H9 (cell line): ENCODE measurements at regions not wholly inside any gene's neighbourhood (a gene's known extent, or its start where the extent isn't known, plus 50 kb on each side); places are given as distances from the start of the nearest gene placed in this dataset.

Experiments
- DNase-seq: peaks from one replicate; pipeline ENCODE4 v3.0.0-alpha.2; 2017
- H2AFZ ChIP-seq: one replicate; pipeline ENCODE4 v1.6.1; 2013; ENCODE audit warnings: mild to moderate bottlenecking, low read length, control low read depth, moderate library complexity
- H2AK5ac ChIP-seq: 2 replicates; pipeline ENCODE4 v1.6.1; 2013; ENCODE audit warnings: low read length, control low read depth, mixed read lengths; ENCODE audit not compliant: insufficient read length
- H2BK120ac ChIP-seq: one replicate; pipeline ENCODE4 v1.6.1; 2013; ENCODE audit warnings: low read depth, mild to moderate bottlenecking, low read length, control low read depth, inconsistent platforms; ENCODE audit not compliant: poor library complexity, severe bottlenecking
- H2BK12ac ChIP-seq: 2 replicates; pipeline ENCODE4 v1.6.1; 2013; ENCODE audit warnings: low read length, control low read depth, mixed read lengths, low read depth; ENCODE audit not compliant: insufficient read length
- H2BK15ac ChIP-seq: 2 replicates; pipeline ENCODE4 v1.6.1; 2013; ENCODE audit warnings: low read depth, low read length, control low read depth
- H2BK20ac ChIP-seq: one replicate; pipeline ENCODE4 v1.6.1; 2013; ENCODE audit warnings: low read depth, mild to moderate bottlenecking, low read length, control low read depth, inconsistent platforms; ENCODE audit not compliant: poor library complexity, severe bottlenecking
- H2BK5ac ChIP-seq: 2 replicates; pipeline ENCODE4 v1.6.1; 2013; ENCODE audit warnings: low read length, control low read depth, mixed read lengths; ENCODE audit not compliant: insufficient read length
- H3K14ac ChIP-seq: 2 replicates; pipeline ENCODE4 v1.6.1; 2013; ENCODE audit warnings: low read length, control low read depth; ENCODE audit not compliant: insufficient read depth
- H3K18ac ChIP-seq: 2 replicates; pipeline ENCODE4 v1.6.1; 2013; ENCODE audit warnings: low read depth, mild to moderate bottlenecking, mixed read lengths, low read length, control low read depth; ENCODE audit not compliant: insufficient read length
- H3K23ac ChIP-seq: 2 replicates; pipeline ENCODE4 v1.6.1; 2013; ENCODE audit warnings: low read length, control low read depth, mixed read lengths, low read depth; ENCODE audit not compliant: insufficient read length
- H3K23me2 ChIP-seq: 2 replicates; pipeline ENCODE4 v1.6.1; 2013; ENCODE audit warnings: low read depth, mild to moderate bottlenecking, mixed read lengths, low read length, control low read depth; ENCODE audit not compliant: insufficient read length, poor library complexity, severe bottlenecking
- H3K27ac ChIP-seq: 2 replicates; pipeline ENCODE4 v1.5.1; 2013; ENCODE audit warnings: low read length, control low read depth, mixed read lengths, low read depth; ENCODE audit not compliant: insufficient read length
- H3K27me3 ChIP-seq: 2 replicates; pipeline ENCODE4 v1.6.1; 2013; ENCODE audit warnings: low read length, control low read depth, inconsistent platforms; ENCODE audit not compliant: insufficient read depth
- H3K4ac ChIP-seq: 2 replicates; pipeline ENCODE4 v1.6.1; 2013; ENCODE audit warnings: low read depth, mild to moderate bottlenecking, control low read depth, inconsistent platforms, low read length, moderate library complexity
- H3K4me1 ChIP-seq: 2 replicates; pipeline ENCODE4 v1.6.1; 2013; ENCODE audit warnings: low read length, control low read depth, inconsistent platforms; ENCODE audit not compliant: insufficient read depth
- H3K4me2 ChIP-seq: 2 replicates; pipeline ENCODE4 v1.6.1; 2013; ENCODE audit warnings: low read length, control low read depth, mixed read lengths; ENCODE audit not compliant: insufficient read length, insufficient read depth
- H3K56ac ChIP-seq: 2 replicates; pipeline ENCODE4 v1.6.1; 2013; ENCODE audit warnings: low read depth, mild to moderate bottlenecking, mixed read lengths, low read length, control low read depth; ENCODE audit not compliant: insufficient read length
- H3K79me1 ChIP-seq: 2 replicates; pipeline ENCODE4 v1.6.1; 2013; ENCODE audit warnings: low read depth, mild to moderate bottlenecking, moderate library complexity, low read length, control low read depth, inconsistent platforms; ENCODE audit not compliant: insufficient read depth, poor library complexity, severe bottlenecking
- H3K79me2 ChIP-seq: 2 replicates; pipeline ENCODE4 v1.6.1; 2013; ENCODE audit warnings: low read length, control low read depth, inconsistent platforms; ENCODE audit not compliant: insufficient read depth
- H3K9ac ChIP-seq: 2 replicates; pipeline ENCODE4 v1.6.1; 2013; ENCODE audit warnings: low read length, control low read depth, mixed read lengths; ENCODE audit not compliant: insufficient read length; ENCODE audit errors: extremely low read depth
- H3K9me3 ChIP-seq: one replicate; pipeline ENCODE4 v1.6.1; 2013; ENCODE audit warnings: low read depth, low read length, inconsistent platforms; ENCODE audit not compliant: control insufficient read depth
- H3T11ph ChIP-seq: one replicate; pipeline ENCODE4 v1.6.1; 2013; ENCODE audit warnings: mild to moderate bottlenecking, low read length, control low read depth, inconsistent platforms
- H4K20me1 ChIP-seq: one replicate; pipeline ENCODE4 v1.6.1; 2013; ENCODE audit not compliant: control insufficient read depth, insufficient read length, insufficient read depth
- H4K5ac ChIP-seq: 2 replicates; pipeline ENCODE4 v1.6.1; 2013; ENCODE audit warnings: low read depth, mild to moderate bottlenecking, mixed read lengths, low read length, control low read depth; ENCODE audit not compliant: insufficient read length
- H4K8ac ChIP-seq: replicated peaks from 2 replicates; pipeline ENCODE4 v1.6.1; 2013; ENCODE audit warnings: low read length, control low read depth, mixed read lengths, low read depth; ENCODE audit not compliant: insufficient read length
- H4K91ac ChIP-seq: 2 replicates; pipeline ENCODE4 v1.6.1; 2013; ENCODE audit warnings: low read depth, mild to moderate bottlenecking, moderate library complexity, mixed read lengths, low read length, control low read depth; ENCODE audit not compliant: insufficient read length
- H3K27ac Mint-ChIP-seq, 3 experiments: 2 replicates in 2 of 3; 3 replicates in 1 of 3; pipeline ENCODE4 v1.8.0; 2020 to 2021; ENCODE audit warnings: mixed read lengths in 3 of 3, mild to moderate bottlenecking in 1 of 3, moderate library complexity in 1 of 3
- H3K27me3 Mint-ChIP-seq: 2 replicates; pipeline ENCODE4 v1.8.0; 2021; ENCODE audit warnings: low read depth, mild to moderate bottlenecking, moderate library complexity, mixed read lengths
- H3K36me3 Mint-ChIP-seq, 3 experiments: 2 replicates in 2 of 3; 3 replicates in 1 of 3; pipeline ENCODE4 v1.8.0; 2020 to 2021; ENCODE audit warnings: low read depth in 3 of 3, mixed read lengths in 3 of 3; ENCODE audit not compliant: insufficient read depth in 1 of 3
- H3K4me1 Mint-ChIP-seq, 2 experiments: 2 replicates each; pipeline ENCODE4 v1.8.0; 2020; ENCODE audit warnings: mixed read lengths in 2 of 2
- H3K4me3 Mint-ChIP-seq, 2 experiments: 2 replicates in 1 of 2; 3 replicates in 1 of 2; pipeline ENCODE4 v1.8.0; 2020 to 2021; ENCODE audit warnings: mild to moderate bottlenecking in 2 of 2, mixed read lengths in 2 of 2, moderate library complexity in 1 of 2
- H3K9me3 Mint-ChIP-seq, 2 experiments: 2 replicates in 1 of 2; 3 replicates in 1 of 2; pipeline ENCODE4 v1.8.0; 2020; ENCODE audit warnings: mild to moderate bottlenecking in 2 of 2, mixed read lengths in 2 of 2, moderate library complexity in 1 of 2
- WGBS: extraction: QIAGEN DNeasy Blood & Tissue Kit; methylation state at CpG from one replicate; pipeline ENCODE4 v1.1.7; 2013; ENCODE audit warnings: missing lambda C conversion rate, low lambda C conversion rate, mixed read lengths; ENCODE audit not compliant: insufficient read length; ENCODE audit errors: extremely low coverage; 5-methylcytosine and 5-hydroxymethylcytosine counted together
- TF ChIP-seq, protein P1 (sequence below): fragments of 200-600 bp; sonication (generic); conservative IDR thresholded peaks from 3 replicates; pipeline ENCODE4 v1.8.0; 2021; ENCODE audit warnings: antibody characterized with exemption, mild to moderate bottlenecking

DNA sequence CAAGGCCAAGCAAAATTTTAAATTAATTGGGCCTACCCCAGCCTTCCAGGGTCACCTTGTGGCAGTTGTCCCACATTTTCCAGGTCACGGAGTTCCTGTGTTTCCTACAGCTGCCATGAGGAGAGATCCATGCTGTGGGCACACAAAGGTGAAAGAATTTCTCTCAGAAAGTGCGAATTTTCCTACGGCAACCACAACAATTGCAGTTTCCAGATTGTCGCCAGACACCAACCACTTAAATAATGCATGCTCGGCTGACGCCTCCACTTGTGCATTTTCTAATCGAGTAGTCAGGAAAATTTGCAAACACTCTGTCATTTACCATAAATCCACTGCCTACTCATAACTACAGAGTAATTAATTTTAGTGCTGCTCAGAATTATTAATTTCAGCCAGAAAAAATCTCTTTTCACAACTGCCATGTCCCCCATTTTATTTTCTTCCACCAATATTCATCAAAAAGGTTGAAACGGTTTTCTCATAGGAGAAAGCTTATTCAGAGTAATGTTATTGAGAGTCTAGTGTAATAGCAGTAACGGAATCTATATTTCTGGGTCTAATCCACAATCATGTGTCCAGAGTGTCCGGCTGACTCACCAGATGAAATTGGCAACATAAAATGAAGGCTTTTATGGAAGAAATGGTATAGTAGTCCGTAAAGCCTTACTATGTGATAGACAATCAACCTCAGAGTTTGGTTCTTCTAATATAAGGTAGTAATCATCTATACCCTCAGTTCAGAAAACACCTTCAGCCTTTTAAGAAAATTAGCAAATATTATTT, 389.8 kb downstream of the NR2F1-AS1 start:
- no peak overlapping the region for H2BK5ac ChIP-seq
- H3K27me3 ChIP-seq: no peaks in the 10 kb centered on the region
- H3K79me2 ChIP-seq: no peaks in the 10 kb centered on the region
- H3K9me3 ChIP-seq: no peaks in the 10 kb centered on the region
- no peak overlapping the region for H3T11ph ChIP-seq
- no peak overlapping the region for H3K9ac ChIP-seq
- H2BK12ac ChIP-seq: no peak overlapping the region
- H4K5ac ChIP-seq: no peak overlapping the region
- no peaks in the 10 kb centered on the region for H3K79me1 ChIP-seq
- H2BK15ac ChIP-seq: no peak overlapping the region
- H2BK120ac ChIP-seq: no peak overlapping the region
- no peak overlapping the region for H2BK20ac ChIP-seq
- Mint-ChIP-seq H3K9me3 (no peaks in the 10 kb centered on the region), H3K27me3 (no peaks in the 10 kb centered on the region), H3K27ac (no peak overlapping the region; a peak in 2 of 7 replicates), H3K4me3 (no peak overlapping the region; a peak in 1 of 5 replicates), H3K4me1 (0 out of 4 replicates have a peak, but pooled peaks cover 0 to 3% of the 10 kb centered on the region in 2 experiments), H3K36me3 (no peaks in the 10 kb centered on the region; a peak in 1 of 7 replicates)
- no peaks in the 10 kb centered on the region for H3K23me2 ChIP-seq
- no peak overlapping the region for H3K23ac ChIP-seq
- H3K4me1 ChIP-seq: no peaks in the 10 kb centered on the region
- H4K8ac ChIP-seq: no peak overlapping the region
- no peak overlapping the region for H4K91ac ChIP-seq
- H4K20me1 ChIP-seq: no peaks in the 10 kb centered on the region
- WGBS: no CpG with 5 or more reads among the region's 11 CpGs
- H3K14ac ChIP-seq: no peak overlapping the region
- H3K18ac ChIP-seq: no peak overlapping the region
- TF ChIP-seq, protein P1, sequence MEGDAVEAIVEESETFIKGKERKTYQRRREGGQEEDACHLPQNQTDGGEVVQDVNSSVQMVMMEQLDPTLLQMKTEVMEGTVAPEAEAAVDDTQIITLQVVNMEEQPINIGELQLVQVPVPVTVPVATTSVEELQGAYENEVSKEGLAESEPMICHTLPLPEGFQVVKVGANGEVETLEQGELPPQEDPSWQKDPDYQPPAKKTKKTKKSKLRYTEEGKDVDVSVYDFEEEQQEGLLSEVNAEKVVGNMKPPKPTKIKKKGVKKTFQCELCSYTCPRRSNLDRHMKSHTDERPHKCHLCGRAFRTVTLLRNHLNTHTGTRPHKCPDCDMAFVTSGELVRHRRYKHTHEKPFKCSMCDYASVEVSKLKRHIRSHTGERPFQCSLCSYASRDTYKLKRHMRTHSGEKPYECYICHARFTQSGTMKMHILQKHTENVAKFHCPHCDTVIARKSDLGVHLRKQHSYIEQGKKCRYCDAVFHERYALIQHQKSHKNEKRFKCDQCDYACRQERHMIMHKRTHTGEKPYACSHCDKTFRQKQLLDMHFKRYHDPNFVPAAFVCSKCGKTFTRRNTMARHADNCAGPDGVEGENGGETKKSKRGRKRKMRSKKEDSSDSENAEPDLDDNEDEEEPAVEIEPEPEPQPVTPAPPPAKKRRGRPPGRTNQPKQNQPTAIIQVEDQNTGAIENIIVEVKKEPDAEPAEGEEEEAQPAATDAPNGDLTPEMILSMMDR: no peak
- H3K4me2 ChIP-seq: no peak overlapping the region
- H2AK5ac ChIP-seq: no peak overlapping the region
- no peak overlapping the region for H2AFZ ChIP-seq
- H3K27ac ChIP-seq: no peak overlapping the region
- H3K4ac ChIP-seq: no peak overlapping the region
- DNase-seq: no peak
- no peak overlapping the region for H3K56ac ChIP-seq
